Gastroesophageal sphincter (tissue), 4 donors: ENCODE measurements at regions not wholly inside any gene's neighbourhood (a gene's known extent, or its start where the extent isn't known, plus 50 kb on each side); places are given as distances from the start of the nearest gene placed in this dataset.
"Not testable (repeated sequence)": the region's sequence is repeated elsewhere in the genome, so short reads cannot be mapped to it uniquely, and the experiment has no call there.

Experiments used
- ATAC-seq: fragments of 150-250 bp; one replicate; pipeline ENCODE4 v1.9.1; 2016; ENCODE audit warnings: mild to moderate bottlenecking, moderate library complexity
- H3K27ac ChIP-seq, 4 donors: fragments of 200-600 bp; sonication (generic) in 3 of 4; 1 replicate in 3 of 4; 2 replicates in 1 of 4; pipeline ENCODE4 v1.5.1; 2016 to 2019
- H3K27me3 ChIP-seq: fragments of 200-600 bp; sonication (generic); one replicate; pipeline ENCODE4 v1.5.1; 2019
- H3K36me3 ChIP-seq, 2 donors: fragments of 200-600 bp; sonication (generic); one replicate each; pipeline ENCODE4 v1.5.1; 2019; ENCODE audit warnings: control low read depth in 1 of 2
- H3K4me1 ChIP-seq, 3 donors: fragments of 200-600 bp; sonication (generic); 1 replicate in 2 of 3; 2 replicates in 1 of 3; pipeline ENCODE4 v1.5.1; 2016 to 2019; ENCODE audit warnings: control low read depth in 2 of 3
- H3K4me3 ChIP-seq, 2 donors: fragments of 200-600 bp; sonication (generic); one replicate each; pipeline ENCODE4 v1.5.1; 2019; ENCODE audit warnings: mild to moderate bottlenecking in 1 of 2, moderate library complexity in 1 of 2
- H3K9me3 ChIP-seq, 3 donors: fragments of 200-600 bp; sonication (generic); one replicate each; pipeline ENCODE4 v1.5.1; 2017 to 2019; ENCODE audit warnings: control low read depth in 2 of 3
- EP300 ChIP-seq: sonication (generic); formaldehyde crosslinking; IDR thresholded peaks from one replicate; pipeline ENCODE4 v1.6.1; 2017; ENCODE audit warnings: antibody characterized with exemption, mild to moderate bottlenecking
- POLR2A ChIP-seq, 2 donors: fragments of 450-650 bp; IDR thresholded peaks; one replicate each; pipeline ENCODE4 v1.6.1; 2017; ENCODE audit warnings: antibody characterized with exemption in 2 of 2, mild to moderate bottlenecking in 2 of 2, moderate library complexity in 1 of 2
- POLR2AphosphoS5 ChIP-seq: sonication (generic); formaldehyde crosslinking; IDR thresholded peaks from one replicate; pipeline ENCODE4 v1.6.1; 2017; ENCODE audit warnings: antibody characterized with exemption
- WGBS, 2 donors: methylation state at CpG; one replicate each; pipeline ENCODE4 v1.1.5; 2018; ENCODE audit warnings: low coverage in 1 of 2; 5-methylcytosine and 5-hydroxymethylcytosine counted together
- TF ChIP-seq, protein P1 (sequence below), 4 experiments: fragments of 200-600 bp in 2 of 4; fragments of 450-650 bp in 2 of 4; sonication (generic) in 1 of 4; IDR thresholded peaks; one replicate each; pipeline ENCODE4 v1.5.1; 2017 to 2019; ENCODE audit warnings: antibody characterized with exemption in 4 of 4, mild to moderate bottlenecking in 2 of 4, moderate library complexity in 2 of 4

- no peak for ATAC-seq
- 74 to 95% methylated on average over 4 of the region's 5 CpGs for WGBS, 2 donors
- TF ChIP-seq POLR2AphosphoS5 (no peak), POLR2A (IDR thresholded peaks at IDR 0.05) (no peak), EP300 (no peak)
- TF ChIP-seq, protein P1, sequence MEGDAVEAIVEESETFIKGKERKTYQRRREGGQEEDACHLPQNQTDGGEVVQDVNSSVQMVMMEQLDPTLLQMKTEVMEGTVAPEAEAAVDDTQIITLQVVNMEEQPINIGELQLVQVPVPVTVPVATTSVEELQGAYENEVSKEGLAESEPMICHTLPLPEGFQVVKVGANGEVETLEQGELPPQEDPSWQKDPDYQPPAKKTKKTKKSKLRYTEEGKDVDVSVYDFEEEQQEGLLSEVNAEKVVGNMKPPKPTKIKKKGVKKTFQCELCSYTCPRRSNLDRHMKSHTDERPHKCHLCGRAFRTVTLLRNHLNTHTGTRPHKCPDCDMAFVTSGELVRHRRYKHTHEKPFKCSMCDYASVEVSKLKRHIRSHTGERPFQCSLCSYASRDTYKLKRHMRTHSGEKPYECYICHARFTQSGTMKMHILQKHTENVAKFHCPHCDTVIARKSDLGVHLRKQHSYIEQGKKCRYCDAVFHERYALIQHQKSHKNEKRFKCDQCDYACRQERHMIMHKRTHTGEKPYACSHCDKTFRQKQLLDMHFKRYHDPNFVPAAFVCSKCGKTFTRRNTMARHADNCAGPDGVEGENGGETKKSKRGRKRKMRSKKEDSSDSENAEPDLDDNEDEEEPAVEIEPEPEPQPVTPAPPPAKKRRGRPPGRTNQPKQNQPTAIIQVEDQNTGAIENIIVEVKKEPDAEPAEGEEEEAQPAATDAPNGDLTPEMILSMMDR (IDR thresholded peaks at IDR 0.05) = no peak
Measured at GRCh38 chr4:59704616-59705015, 1495.5 kb upstream of the ADGRL3 start.

GRCh38 chr4:59712470-59712869, 1487.7 kb upstream of the ADGRL3 start:
- no peaks in the 10 kb centered on the region for H3K4me1 ChIP-seq
- H3K36me3 ChIP-seq = no peaks in the 10 kb centered on the region
- no peak overlapping the region for H3K4me3 ChIP-seq
- WGBS, 2 donors = 60 to 91% methylated on average over 1 of the region's 1 CpG
- no peaks in the 10 kb centered on the region for H3K27me3 ChIP-seq
- no peaks in the 10 kb centered on the region for H3K9me3 ChIP-seq
- TF ChIP-seq POLR2AphosphoS5 = no peak
- TF ChIP-seq EP300 = no peak
- TF ChIP-seq POLR2A (IDR thresholded peaks at IDR 0.05) = no peak
- TF ChIP-seq, protein P1 (IDR thresholded peaks at IDR 0.05) = no peak
- no peak overlapping the region for H3K27ac ChIP-seq
- ATAC-seq = no peak

More at GRCh38 chr4:59704616-59705015, 1495.5 kb upstream of the ADGRL3 start:
- H3K4me1 ChIP-seq = no peaks in the 10 kb centered on the region
- H3K36me3 ChIP-seq = no peaks in the 10 kb centered on the region
- no peaks in the 10 kb centered on the region for H3K27me3 ChIP-seq
- no peak overlapping the region for H3K4me3 ChIP-seq
- H3K27ac ChIP-seq = no peak overlapping the region
- H3K9me3 ChIP-seq = no peaks in the 10 kb centered on the region

GRCh38 chr4:59724286-59724685, 1475.8 kb upstream of the ADGRL3 start:
- ATAC-seq, H3K4me1 ChIP-seq, H3K4me3 ChIP-seq, H3K27me3 ChIP-seq, H3K27ac ChIP-seq, H3K36me3 ChIP-seq: not testable (repeated sequence)
- H3K9me3 ChIP-seq = peaks cover 0 to 10% (median 0%) of the 10 kb centered on the region in 3 donors
- 83 to 98% methylated on average over 2 to 5 of the region's 9 CpGs for WGBS, 2 donors

- no peak overlapping the region for H3K27ac ChIP-seq
- no peak for ATAC-seq
- no peaks in the 10 kb centered on the region for H3K27me3 ChIP-seq
- H3K9me3 ChIP-seq = peaks cover 0 to 10% (median 0%) of the 10 kb centered on the region in 3 donors
- H3K4me1 ChIP-seq = no peaks in the 10 kb centered on the region
- H3K36me3 ChIP-seq = no peaks in the 10 kb centered on the region
- H3K4me3 ChIP-seq = no peak overlapping the region
- TF ChIP-seq EP300 (no peak), POLR2AphosphoS5 (no peak), POLR2A (IDR thresholded peaks at IDR 0.05) (no peak)
- TF ChIP-seq, protein P1 (IDR thresholded peaks at IDR 0.05) = no peak
- WGBS, 2 donors = 80 to 90% methylated on average over 1 of the region's 1 CpG
Measured at GRCh38 chr4:59727745-59728144, 1472.4 kb upstream of the ADGRL3 start.

DNA sequence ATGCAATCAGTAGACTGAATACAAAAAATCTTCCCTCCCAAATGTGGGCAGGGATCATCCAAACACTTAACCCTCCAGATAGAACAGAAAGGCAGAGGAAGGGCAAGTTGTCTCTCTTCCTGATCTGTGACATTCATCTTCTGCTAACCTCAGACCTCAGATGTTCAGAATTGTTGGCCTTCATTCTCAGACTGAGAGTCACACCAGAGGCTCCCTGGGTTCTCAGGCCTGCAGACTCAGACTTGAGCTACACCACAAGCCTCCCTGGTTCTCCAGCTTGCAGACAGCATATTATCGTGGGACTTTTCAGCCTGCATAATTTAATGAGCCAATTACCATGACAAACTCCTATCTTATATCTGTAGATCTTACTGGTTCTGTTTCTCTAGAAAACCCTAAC, 1471.6 kb upstream of the ADGRL3 start:
- Histone ChIP-seq H3K36me3 (no peaks in the 10 kb centered on the region), H3K27ac (no peak overlapping the region), H3K9me3 (peaks cover 0 to 10% (median 0%) of the 10 kb centered on the region in 3 donors), H3K4me1 (no peaks in the 10 kb centered on the region), H3K27me3 (no peaks in the 10 kb centered on the region), H3K4me3 (no peak overlapping the region)
- no peak for TF ChIP-seq POLR2AphosphoS5
- TF ChIP-seq, protein P1 (IDR thresholded peaks at IDR 0.05) = no peak
- no peak for ATAC-seq
- WGBS, 2 donors = 60 to 67% methylated on average over 1 of the region's 1 CpG

- H3K27me3 ChIP-seq = no peaks in the 10 kb centered on the region
- 75 to 78% methylated on average over 1 of the region's 2 CpGs for WGBS, 2 donors
- no peak overlapping the region for H3K4me3 ChIP-seq
- H3K36me3 ChIP-seq = no peaks in the 10 kb centered on the region
- ATAC-seq = no peak
- H3K4me1 ChIP-seq = no peaks in the 10 kb centered on the region
- H3K9me3 ChIP-seq = peaks cover 0 to 3% (median 0%) of the 10 kb centered on the region in 3 donors
- no peak overlapping the region for H3K27ac ChIP-seq
- no peak for TF ChIP-seq POLR2AphosphoS5
Measured at GRCh38 chr4:59729321-59729720, 1470.8 kb upstream of the ADGRL3 start.
